Lung (tissue), 11 donors: ENCODE measurements at regions not wholly inside any gene's neighbourhood (a gene's known extent, or its start where the extent isn't known, plus 50 kb on each side); places are given as distances from the start of the nearest gene placed in this dataset.

Experiments
- ATAC-seq: fragments of 200-7000 bp; cut with Tn5 transposase; one replicate; pipeline ENCODE4 v1.9.1; 2020; ENCODE audit warnings: moderate number of reproducible peaks; ENCODE audit not compliant: insufficient read depth, low FRiP score
- DNase-seq, 3 donors: peaks; one replicate each; pipeline ENCODE4 v3.0.0-alpha.2; 2013 to 2017
- H3K27ac ChIP-seq, 2 donors: one replicate each; pipeline ENCODE4 v1.5.1; 2013; ENCODE audit warnings: mild to moderate bottlenecking in 2 of 2, moderate library complexity in 2 of 2, control low read depth in 1 of 2, inconsistent platforms in 1 of 2, low read depth in 1 of 2, low read length in 1 of 2
- H3K27me3 ChIP-seq, 3 donors: one replicate each; pipeline ENCODE4 v1.5.1; 2013; ENCODE audit warnings: low read length in 2 of 3; ENCODE audit not compliant: control insufficient read depth in 3 of 3, insufficient read depth in 3 of 3
- H3K36me3 ChIP-seq, 4 donors: one replicate each; pipeline ENCODE4 v1.5.1; 2013; ENCODE audit warnings: low read length in 4 of 4, mild to moderate bottlenecking in 1 of 4, moderate library complexity in 1 of 4; ENCODE audit not compliant: control insufficient read depth in 4 of 4, insufficient read depth in 4 of 4
- H3K4me1 ChIP-seq, 5 donors: one replicate each; pipeline ENCODE4 v1.5.1; 2013; ENCODE audit warnings: low read length in 5 of 5, mild to moderate bottlenecking in 2 of 5, moderate library complexity in 1 of 5; ENCODE audit not compliant: control insufficient read depth in 5 of 5, insufficient read depth in 5 of 5
- H3K4me3 ChIP-seq: one replicate; pipeline ENCODE4 v1.5.1; 2013; ENCODE audit warnings: mild to moderate bottlenecking, control low read depth, moderate library complexity
- H3K9ac ChIP-seq, 2 donors: one replicate each; pipeline ENCODE4 v1.5.1; 2013; ENCODE audit warnings: low read length in 2 of 2, control low read depth in 1 of 2; ENCODE audit not compliant: insufficient read depth in 1 of 2
- H3K9me3 ChIP-seq, 4 donors: one replicate each; pipeline ENCODE4 v1.5.1; 2013; ENCODE audit warnings: low read length in 3 of 4, mild to moderate bottlenecking in 1 of 4, moderate library complexity in 1 of 4; ENCODE audit not compliant: control insufficient read depth in 4 of 4, insufficient read depth in 3 of 4
- CTCF ChIP-seq: IDR thresholded peaks from 2 replicates; pipeline ENCODE4 v1.5.1; 2012; ENCODE audit warnings: mild to moderate bottlenecking; ENCODE audit errors: control extremely low read depth, extremely low read depth
- WGBS, 2 donors: extraction: QIAGEN DNeasy Blood & Tissue Kit; methylation state at CpG; one replicate each; pipeline ENCODE4 v1.1.7; 2013; 5-methylcytosine and 5-hydroxymethylcytosine counted together
- donor health status: control.
- donor health status: control.
- donor health status: Bipolar disorder and iron deficiency.
- donor health status: healthy.
- donor health status: DM: yes; HTN: yes; CAD: no.

- no peak overlapping the region for H3K4me3 ChIP-seq
- H3K9me3 ChIP-seq = no peaks in the 10 kb centered on the region
- peaks cover 11 to 84% (median 81%) of the 10 kb centered on the region in 3 donors for H3K27me3 ChIP-seq
- ATAC-seq (no peak), DNase-seq (no peak)
- 94 to 97% methylated on average over 1 of the region's 1 CpG for WGBS, 2 donors
- TF ChIP-seq CTCF = no peak
- H3K4me1 ChIP-seq = no peaks in the 10 kb centered on the region
- no peaks in the 10 kb centered on the region for H3K36me3 ChIP-seq
- H3K27ac ChIP-seq = no peak overlapping the region
- no peak overlapping the region for H3K9ac ChIP-seq
Measured at GRCh38 chr7:25868509-25868908, 283.5 kb upstream of the NFE2L3 start.

GRCh38 chr7:25870574-25870973 is 281.4 kb upstream of the NFE2L3 start:
- H3K27me3 ChIP-seq = peaks cover 12 to 76% (median 68%) of the 10 kb centered on the region in 3 donors
- H3K36me3 ChIP-seq = no peaks in the 10 kb centered on the region
- DNase-seq (no peak), ATAC-seq (no peak)
- H3K27ac ChIP-seq = no peak overlapping the region
- H3K9ac ChIP-seq = no peak overlapping the region
- H3K4me3 ChIP-seq = no peak overlapping the region
- no peaks in the 10 kb centered on the region for H3K9me3 ChIP-seq
- TF ChIP-seq CTCF = no peak
- WGBS, 2 donors = 79 to 86% methylated on average over 3 of the region's 3 CpGs
- no peaks in the 10 kb centered on the region for H3K4me1 ChIP-seq

- Histone ChIP-seq H3K36me3 (no peaks in the 10 kb centered on the region), H3K4me1 (peaks cover 0 to 4% (median 0%) of the 10 kb centered on the region in 5 donors), H3K9me3 (peaks cover 0 to 6% (median 0%) of the 10 kb centered on the region in 4 donors), H3K27me3 (peaks cover 6 to 46% (median 19%) of the 10 kb centered on the region in 3 donors), H3K4me3 (no peak overlapping the region), H3K27ac (no peak overlapping the region), H3K9ac (no peak overlapping the region)
- DNase-seq (no peak), ATAC-seq (no peak)
- TF ChIP-seq CTCF = no peak
- WGBS, 2 donors = 93 to 98% methylated on average over 3 of the region's 3 CpGs
Measured at GRCh38 chr7:25876092-25876491, 275.9 kb upstream of the NFE2L3 start.
